SK-N-SH treated with all-trans-retinoic acid at 6 μM for 48 hours (cell line): ENCODE measurements at regions not wholly inside any gene's neighbourhood (a gene's known extent, or its start where the extent isn't known, plus 50 kb on each side); places are given as distances from the start of the nearest gene placed in this dataset.

Experiments
- ATAC-seq: fragments of 200-7000 bp; cut with Tn5 transposase; 3 replicates; pipeline ENCODE4 v1.9.1; 2020; ENCODE audit warnings: mild to moderate bottlenecking, moderate library complexity
- BACH2 ChIP-seq: fragments of 250-450 bp; sonication (Bioruptor Pico); IDR thresholded peaks from 2 replicates; pipeline ENCODE4 v1.9.0; 2021; ENCODE audit warnings: mild to moderate bottlenecking, borderline replicate concordance
- CREB5 ChIP-seq: fragments of 250-450 bp; sonication (Bioruptor Pico); IDR thresholded peaks from 2 replicates; pipeline ENCODE4 v1.5.1; 2020; ENCODE audit warnings: low read depth, mild to moderate bottlenecking, moderate library complexity
- CSDC2 ChIP-seq: fragments of 250-450 bp; sonication (Bioruptor Pico); IDR thresholded peaks from 2 replicates; pipeline ENCODE4 v1.5.0; 2020; ENCODE audit warnings: mild to moderate bottlenecking, moderate library complexity
- CSRNP3 ChIP-seq: fragments of 250-450 bp; sonication (Bioruptor Pico); IDR thresholded peaks from 2 replicates; pipeline ENCODE4 v1.5.1; 2021; ENCODE audit warnings: mild to moderate bottlenecking, moderate library complexity
- ESRRG ChIP-seq: fragments of 250-450 bp; sonication (Bioruptor Pico); IDR thresholded peaks from 2 replicates; pipeline ENCODE4 v1.6.1; 2021; ENCODE audit warnings: mild to moderate bottlenecking
- GLIS3 ChIP-seq: fragments of 250-450 bp; sonication (Bioruptor Pico); IDR thresholded peaks from 2 replicates; pipeline ENCODE4 v1.5.0; 2020; ENCODE audit warnings: mild to moderate bottlenecking, moderate library complexity
- ISL1 ChIP-seq: fragments of 250-450 bp; sonication (Bioruptor Pico); IDR thresholded peaks from 2 replicates; pipeline ENCODE4 v2.1.2; 2022; ENCODE audit warnings: mild to moderate bottlenecking, moderate library complexity
- OSR1 ChIP-seq: fragments of 250-450 bp; sonication (Bioruptor Pico); IDR thresholded peaks from 2 replicates; pipeline ENCODE4 v1.8.0; 2022; ENCODE audit warnings: moderate library complexity, mild to moderate bottlenecking, inconsistent platforms
- POU6F1 ChIP-seq: fragments of 250-450 bp; sonication (Bioruptor Pico); IDR thresholded peaks from 2 replicates; pipeline ENCODE4 v1.8.0; 2021; ENCODE audit warnings: low read depth, mild to moderate bottlenecking, moderate library complexity, borderline replicate concordance
- PPARA ChIP-seq: fragments of 250-450 bp; sonication (Bioruptor Pico); IDR thresholded peaks from 2 replicates; pipeline ENCODE4 v1.5.0; 2020; ENCODE audit warnings: mild to moderate bottlenecking, borderline replicate concordance
- RARB ChIP-seq: fragments of 250-450 bp; sonication (Bioruptor Pico); IDR thresholded peaks from 2 replicates; pipeline ENCODE4 v1.8.0; 2021; ENCODE audit warnings: mild to moderate bottlenecking, moderate library complexity
- SNAI2 ChIP-seq: fragments of 250-450 bp; sonication (Bioruptor Pico); IDR thresholded peaks from 2 replicates; pipeline ENCODE4 v1.5.0; 2020; ENCODE audit warnings: mild to moderate bottlenecking, moderate library complexity
- TCF4 ChIP-seq: fragments of 250-450 bp; sonication (Bioruptor Pico); IDR thresholded peaks from 2 replicates; pipeline ENCODE4 v1.8.0; 2021; ENCODE audit warnings: mild to moderate bottlenecking, moderate library complexity, borderline replicate concordance
- TOX ChIP-seq: fragments of 250-450 bp; sonication (Bioruptor Pico); IDR thresholded peaks from 2 replicates; pipeline ENCODE4 v1.8.0; 2021; ENCODE audit warnings: mild to moderate bottlenecking, moderate library complexity, borderline replicate concordance
- TSHZ2 ChIP-seq: fragments of 250-450 bp; sonication (Bioruptor Pico); IDR thresholded peaks from 2 replicates; pipeline ENCODE4 v1.5.0; 2020; ENCODE audit warnings: mild to moderate bottlenecking, moderate library complexity
- ZC3H10 ChIP-seq: fragments of 250-450 bp; sonication (Bioruptor Pico); IDR thresholded peaks from 2 replicates; pipeline ENCODE4 v1.5.1; 2021; ENCODE audit warnings: mild to moderate bottlenecking, moderate library complexity
- ZFP3 ChIP-seq: fragments of 250-450 bp; sonication (Bioruptor Pico); IDR thresholded peaks from 2 replicates; pipeline ENCODE4 v1.5.0; 2020; ENCODE audit warnings: mild to moderate bottlenecking, moderate library complexity
- ZFP30 ChIP-seq: fragments of 450-650 bp; formaldehyde crosslinking; IDR thresholded peaks from 2 replicates; pipeline ENCODE4 v1.5.0; 2022; ENCODE audit warnings: mild to moderate bottlenecking, moderate library complexity
- ZNF565 ChIP-seq: fragments of 450-650 bp; formaldehyde crosslinking; conservative IDR thresholded peaks from 2 replicates; pipeline ENCODE4 v1.5.0; 2020; ENCODE audit warnings: low read depth, mild to moderate bottlenecking, moderate library complexity
- ZNF70 ChIP-seq: fragments of 450-650 bp; formaldehyde crosslinking; IDR thresholded peaks from 2 replicates; pipeline ENCODE4 v1.5.0; 2020; ENCODE audit warnings: mild to moderate bottlenecking, moderate library complexity
- ZNF8 ChIP-seq: fragments of 450-650 bp; formaldehyde crosslinking; IDR thresholded peaks from 2 replicates; pipeline ENCODE4 v1.5.0; 2020; ENCODE audit warnings: mild to moderate bottlenecking, moderate library complexity

- no peak for TF ChIP-seq RARB
- TF ChIP-seq, all 23 proteins: peak for 0
Measured at GRCh38 chr17:71320009-71320796, 800.6 kb upstream of the SOX9 start (continued).

- TF ChIP-seq TSHZ2 = no peak
- no peak for TF ChIP-seq RARB
- TF ChIP-seq ZNF70 (CRISPR knock-in tag) = no peak
- TF ChIP-seq ZFP30 (CRISPR knock-in tag) = no peak
- TF ChIP-seq ISL1 = no peak
- no peak for TF ChIP-seq PPARA (CRISPR knock-in tag)
- TF ChIP-seq SNAI2 (CRISPR knock-in tag) = no peak
- no peak for TF ChIP-seq ZFP3 (CRISPR knock-in tag)
- no peak for TF ChIP-seq BACH2
- no peak for TF ChIP-seq POU6F1 (CRISPR knock-in tag)
- TF ChIP-seq ZNF8 = no peak
- no peak for TF ChIP-seq CSRNP3 (CRISPR knock-in tag)
- no peak for TF ChIP-seq CREB5 (CRISPR knock-in tag)
- no peak for TF ChIP-seq TOX (CRISPR knock-in tag)
- no peak for TF ChIP-seq TCF4 (CRISPR knock-in tag)
- no peak for TF ChIP-seq CSDC2 (CRISPR knock-in tag)
- TF ChIP-seq ZNF565 = no peak
- TF ChIP-seq ESRRG (CRISPR knock-in tag) = no peak
- no peak for TF ChIP-seq ZC3H10
- no peak for TF ChIP-seq OSR1
- TF ChIP-seq, all 23 proteins: peak for 0
- ATAC-seq = no peak
Measured at GRCh38 chr17:71325117-71325516, 795.7 kb upstream of the SOX9 start.

GRCh38 chr17:71325886-71326285 lies 794.9 kb upstream of the SOX9 start:
- TF ChIP-seq ZNF8 = no peak
- TF ChIP-seq GLIS3 (CRISPR knock-in tag) = no peak
- TF ChIP-seq RARB = no peak
- TF ChIP-seq ESRRG (CRISPR knock-in tag) = no peak
- no peak for TF ChIP-seq CSDC2 (CRISPR knock-in tag)
- no peak for TF ChIP-seq CSRNP3 (CRISPR knock-in tag)

More at GRCh38 chr17:71325886-71326285, 794.9 kb upstream of the SOX9 start:
- no peak for ATAC-seq
